ENCODE measurements at regions not wholly inside any gene's neighbourhood (a gene's known extent, or its start where the extent isn't known, plus 50 kb on each side); places are given as distances from the start of the nearest gene placed in this dataset.

- RAD21 ChIA-PET (ENCODE audit: low non-redundant PET in 1 of 2, low total read pairs in 2 of 2, uncharacterized antibody in 2 of 2, unreplicated experiment in 2 of 2) = no interaction called here
- DNase-seq (ENCODE audit: low read depth, low spot score) (no peak), ATAC-seq (no peak)
- H3K27me3 ChIP-seq (ENCODE audit: insufficient read depth, low read length) = peaks cover 18% of the 10 kb centered on the region; the same call in 1 of the 2 replicates
- no peak overlapping the region for H3K9ac ChIP-seq (ENCODE audit: low read length)
- H3K27ac ChIP-seq (ENCODE audit: low read depth, low read length) = no peak overlapping the region
- H3K9me2 ChIP-seq (ENCODE audit: insufficient read depth) = no peaks in the 10 kb centered on the region
- H3K79me2 ChIP-seq (ENCODE audit: insufficient read depth, low read length) = no peaks in the 10 kb centered on the region
- BruUV-seq (replicated peaks) = no TSS peak
- no peaks in the 10 kb centered on the region for H3K36me3 ChIP-seq (ENCODE audit: control insufficient read depth in 1 of 2, insufficient read depth in 2 of 2, low read length in 2 of 2)
- H3K4me1 ChIP-seq (ENCODE audit: control insufficient read depth in 1 of 2, insufficient read depth in 2 of 2, low read length in 2 of 2) = no peaks in the 10 kb centered on the region
- no peak overlapping the region for H3K4me2 ChIP-seq (ENCODE audit: low read length)
- no peaks in the 10 kb centered on the region for H3K9me3 ChIP-seq (ENCODE audit: control insufficient read depth in 1 of 2, insufficient read depth in 1 of 2, low read depth in 1 of 2, low read length in 2 of 2)
- no peak for TF ChIP-seq POLR2A (IDR thresholded peaks at IDR 0.05; ENCODE audit: borderline replicate concordance, extremely low read depth, insufficient read depth, insufficient read length)
- TF ChIP-seq ZFX (IDR thresholded peaks at IDR 0.05) = no peak
- TF ChIP-seq CEBPB (IDR thresholded peaks at IDR 0.05; ENCODE audit: low read depth) = no peak
- TF ChIP-seq SRF (IDR thresholded peaks at IDR 0.05; ENCODE audit: low read depth) = no peak
- TF ChIP-seq ZNF274 (IDR thresholded peaks at IDR 0.05; ENCODE audit: low read depth, low read length) = no peak
- TF ChIP-seq FOSL1 (IDR thresholded peaks at IDR 0.05; ENCODE audit: low read depth) = no peak
- no peak for TF ChIP-seq EGR1 (IDR thresholded peaks at IDR 0.05; ENCODE audit: low read depth)
- TF ChIP-seq EZH2phosphoT487 (IDR thresholded peaks at IDR 0.05; ENCODE audit: borderline replicate concordance) = no peak
- no peak for TF ChIP-seq RAD21 (IDR thresholded peaks at IDR 0.05; ENCODE audit: low read depth)
- TF ChIP-seq, protein P1, sequence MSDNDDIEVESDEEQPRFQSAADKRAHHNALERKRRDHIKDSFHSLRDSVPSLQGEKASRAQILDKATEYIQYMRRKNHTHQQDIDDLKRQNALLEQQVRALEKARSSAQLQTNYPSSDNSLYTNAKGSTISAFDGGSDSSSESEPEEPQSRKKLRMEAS (IDR thresholded peaks at IDR 0.05) = no peak
- no peak for TF ChIP-seq CBX3 (IDR thresholded peaks at IDR 0.05; ENCODE audit: low read depth)
- TF ChIP-seq SP1 (IDR thresholded peaks at IDR 0.05; ENCODE audit: low read depth) = no peak
- TF ChIP-seq TCF7L2 (IDR thresholded peaks at IDR 0.05; ENCODE audit: borderline replicate concordance, extremely low read depth, insufficient read depth, insufficient read length) = no peak
- no peak for TF ChIP-seq EZH2 (IDR thresholded peaks at IDR 0.05)
- no peak for TF ChIP-seq SIN3A (IDR thresholded peaks at IDR 0.05; ENCODE audit: low read depth)
- TF ChIP-seq CTCF (IDR thresholded peaks at IDR 0.05 in 2 of 3, conservative IDR thresholded peaks at IDR 0.05 in 1 of 3; ENCODE audit: borderline replicate concordance in 1 of 3, insufficient read depth in 1 of 3, low read depth in 2 of 3, low read length in 2 of 3) = no peak
- no peak overlapping the region for H3K4me3 ChIP-seq (replicated peaks in 1 of 2; ENCODE audit: low read depth in 1 of 2, low read length in 2 of 2)
- intact Hi-C loops (cut with micrococcal nuclease) = no loop called here
- CTCF ChIA-PET = no interaction called here
- H4K20me1 ChIP-seq (ENCODE audit: insufficient read depth) = no peaks in the 10 kb centered on the region
- H2AFZ ChIP-seq (ENCODE audit: low read depth, low read length, poor library complexity, severe bottlenecking) = no peak overlapping the region
- POLR2A ChIA-PET = no interaction called here
These were observed 169.3 kb downstream of the RBFOX3 start for GRCh38 chr17:79441356-79442160.
